ENCODE measurements at regions not wholly inside any gene's neighbourhood (a gene's known extent, or its start where the extent isn't known, plus 50 kb on each side); places are given as distances from the start of the nearest gene placed in this dataset.

DNA sequence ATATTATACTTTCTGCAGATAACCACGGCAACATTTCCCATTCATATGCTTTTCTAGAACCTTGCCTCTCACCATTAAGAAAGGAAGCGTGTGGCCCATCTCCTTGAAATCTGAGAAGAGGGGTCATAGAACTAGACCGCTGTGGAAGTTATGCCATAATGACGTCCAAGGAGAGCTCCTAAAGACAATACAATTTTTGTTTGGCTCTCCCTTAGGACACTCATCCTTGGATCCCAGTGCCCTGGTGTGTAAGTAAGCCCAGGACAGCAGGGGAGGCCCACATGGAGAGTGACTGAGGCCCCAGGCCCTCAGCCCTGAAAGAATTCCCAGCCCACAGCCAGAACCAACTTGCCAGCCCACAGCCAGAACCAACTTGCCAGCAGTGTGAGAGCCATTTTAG lies 379.6 kb downstream of the FOXA2 start:
- TF ChIP-seq POLR2AphosphoS5 (IDR thresholded peaks at IDR 0.05), result no peak
- no peak for TF ChIP-seq EP300 (IDR thresholded peaks at IDR 0.05)
- TF ChIP-seq, protein P1, sequence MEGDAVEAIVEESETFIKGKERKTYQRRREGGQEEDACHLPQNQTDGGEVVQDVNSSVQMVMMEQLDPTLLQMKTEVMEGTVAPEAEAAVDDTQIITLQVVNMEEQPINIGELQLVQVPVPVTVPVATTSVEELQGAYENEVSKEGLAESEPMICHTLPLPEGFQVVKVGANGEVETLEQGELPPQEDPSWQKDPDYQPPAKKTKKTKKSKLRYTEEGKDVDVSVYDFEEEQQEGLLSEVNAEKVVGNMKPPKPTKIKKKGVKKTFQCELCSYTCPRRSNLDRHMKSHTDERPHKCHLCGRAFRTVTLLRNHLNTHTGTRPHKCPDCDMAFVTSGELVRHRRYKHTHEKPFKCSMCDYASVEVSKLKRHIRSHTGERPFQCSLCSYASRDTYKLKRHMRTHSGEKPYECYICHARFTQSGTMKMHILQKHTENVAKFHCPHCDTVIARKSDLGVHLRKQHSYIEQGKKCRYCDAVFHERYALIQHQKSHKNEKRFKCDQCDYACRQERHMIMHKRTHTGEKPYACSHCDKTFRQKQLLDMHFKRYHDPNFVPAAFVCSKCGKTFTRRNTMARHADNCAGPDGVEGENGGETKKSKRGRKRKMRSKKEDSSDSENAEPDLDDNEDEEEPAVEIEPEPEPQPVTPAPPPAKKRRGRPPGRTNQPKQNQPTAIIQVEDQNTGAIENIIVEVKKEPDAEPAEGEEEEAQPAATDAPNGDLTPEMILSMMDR (IDR thresholded peaks at IDR 0.05), result no peak
- no peak for TF ChIP-seq POLR2A (IDR thresholded peaks at IDR 0.05)
- H3K4me1 ChIP-seq, result no peaks in the 10 kb centered on the region
- ATAC-seq, result no peak
- peaks cover 0 to 18% (median 0%) of the 10 kb centered on the region in 3 donors for H3K9me3 ChIP-seq
- WGBS, 2 donors (ENCODE audit: low coverage in 1 of 2), result 68 to 100% methylated on average over 3 to 4 of the region's 4 CpGs
- no peaks in the 10 kb centered on the region for H3K36me3 ChIP-seq
- no peak overlapping the region for H3K27ac ChIP-seq
- no peak overlapping the region for H3K4me3 ChIP-seq
- H3K27me3 ChIP-seq, result no peaks in the 10 kb centered on the region

DNA sequence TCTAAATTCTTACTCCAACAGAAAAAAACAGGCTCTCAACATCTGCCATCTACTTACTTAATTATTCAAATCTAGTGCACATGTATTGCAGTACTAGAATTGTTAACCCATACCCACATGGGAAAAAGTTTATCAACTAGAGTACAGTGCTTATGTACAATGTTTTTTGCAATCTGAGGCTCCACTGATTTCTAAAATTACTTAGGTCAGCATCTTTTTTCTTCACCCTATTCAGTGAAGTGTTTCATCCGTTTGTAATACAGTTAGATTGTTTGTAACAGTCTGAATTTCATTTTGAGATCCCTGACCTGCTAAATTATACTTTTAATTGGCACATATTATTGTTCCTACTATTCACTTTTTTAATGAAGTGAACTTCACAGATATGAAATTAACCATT lies 402.2 kb downstream of the FOXA2 start:
- no peaks in the 10 kb centered on the region for H3K27me3 ChIP-seq
- H3K36me3 ChIP-seq, result no peaks in the 10 kb centered on the region
- H3K4me3 ChIP-seq, result no peak overlapping the region
- TF ChIP-seq POLR2AphosphoS5 (IDR thresholded peaks at IDR 0.05) (no peak), POLR2A (IDR thresholded peaks at IDR 0.05) (no peak), EP300 (IDR thresholded peaks at IDR 0.05) (no peak)
- TF ChIP-seq, protein P1 (IDR thresholded peaks at IDR 0.05), result no peak
- H3K4me1 ChIP-seq, result no peaks in the 10 kb centered on the region
- no peak overlapping the region for H3K27ac ChIP-seq
- WGBS, 2 donors (ENCODE audit: low coverage in 1 of 2), result 38 to 41% methylated on average over 1 of the region's 1 CpG
- H3K9me3 ChIP-seq, result peaks cover 0 to 4% (median 0%) of the 10 kb centered on the region in 3 donors
- no peak for ATAC-seq

DNA sequence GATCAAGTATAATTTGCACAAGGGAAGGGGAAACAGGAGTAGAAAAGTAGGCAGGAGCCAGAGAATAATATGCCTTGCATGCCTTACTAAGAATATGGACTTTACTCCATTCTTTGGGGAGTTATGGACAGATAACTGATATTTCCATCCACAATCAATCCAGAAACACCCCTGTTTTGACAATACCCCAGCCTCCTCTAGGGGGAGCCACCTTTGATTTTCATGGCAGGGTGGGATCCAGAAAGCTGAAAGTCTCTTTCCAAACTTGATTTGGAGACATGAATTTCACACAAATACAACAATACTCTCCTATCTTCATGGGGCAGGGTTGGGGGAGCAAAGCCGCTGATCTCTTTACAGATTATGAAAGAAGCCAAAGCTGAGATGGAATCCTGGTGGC lies 404.1 kb downstream of the FOXA2 start:
- 45% methylated on average over 1 of the region's 1 CpG; no CpG with 5 or more reads in 1 of the 2 donors for WGBS, 2 donors (ENCODE audit: low coverage in 1 of 2)
- Histone ChIP-seq H3K9me3 (peaks cover 0 to 8% (median 0%) of the 10 kb centered on the region in 3 donors), H3K27me3 (no peaks in the 10 kb centered on the region), H3K4me3 (no peak overlapping the region), H3K4me1 (no peaks in the 10 kb centered on the region), H3K27ac (no peak overlapping the region), H3K36me3 (no peaks in the 10 kb centered on the region)
- TF ChIP-seq POLR2A (IDR thresholded peaks at IDR 0.05), result no peak
- no peak for ATAC-seq

DNA sequence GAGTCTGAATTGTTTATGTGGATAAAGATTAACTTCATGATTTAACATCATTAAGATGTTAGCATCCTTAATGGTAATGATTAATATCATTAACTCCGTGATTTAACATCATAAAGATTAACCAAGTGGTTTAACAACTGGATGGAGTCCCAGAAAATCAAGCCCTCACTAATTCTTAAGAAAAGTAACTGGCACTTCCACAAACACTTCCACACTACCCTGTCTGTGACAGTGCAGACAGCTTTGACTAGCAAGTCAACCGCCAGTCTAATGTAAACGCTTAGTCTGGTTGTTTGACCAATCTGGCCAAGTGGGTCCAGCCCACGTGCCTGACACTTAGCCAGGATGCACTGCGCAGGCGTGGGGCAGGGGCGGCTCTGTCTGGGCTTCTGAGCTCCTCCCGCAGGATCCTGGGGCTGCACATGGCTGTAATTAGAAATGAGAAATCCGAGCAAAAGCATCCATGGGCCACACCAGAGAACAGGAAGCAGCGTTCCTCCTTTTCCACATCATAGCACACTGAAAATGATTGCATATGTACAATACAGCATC lies 424.2 kb downstream of the FOXA2 start:
- ATAC-seq, result no peak
- no peaks in the 10 kb centered on the region for H3K4me1 ChIP-seq
- no peak overlapping the region for H3K4me3 ChIP-seq
- no peak for TF ChIP-seq POLR2AphosphoS5 (IDR thresholded peaks at IDR 0.05)
- TF ChIP-seq, protein P1 (IDR thresholded peaks at IDR 0.05), result no peak
- no peak for TF ChIP-seq EP300 (IDR thresholded peaks at IDR 0.05)
- TF ChIP-seq POLR2A (IDR thresholded peaks at IDR 0.05), result no peak
- no peaks in the 10 kb centered on the region for H3K9me3 ChIP-seq
- H3K27me3 ChIP-seq, result no peaks in the 10 kb centered on the region
- no peak overlapping the region for H3K27ac ChIP-seq
- WGBS, 2 donors (ENCODE audit: low coverage in 1 of 2), result 21 to 23% methylated on average over 3 to 6 of the region's 10 CpGs
- H3K36me3 ChIP-seq, result no peaks in the 10 kb centered on the region

DNA sequence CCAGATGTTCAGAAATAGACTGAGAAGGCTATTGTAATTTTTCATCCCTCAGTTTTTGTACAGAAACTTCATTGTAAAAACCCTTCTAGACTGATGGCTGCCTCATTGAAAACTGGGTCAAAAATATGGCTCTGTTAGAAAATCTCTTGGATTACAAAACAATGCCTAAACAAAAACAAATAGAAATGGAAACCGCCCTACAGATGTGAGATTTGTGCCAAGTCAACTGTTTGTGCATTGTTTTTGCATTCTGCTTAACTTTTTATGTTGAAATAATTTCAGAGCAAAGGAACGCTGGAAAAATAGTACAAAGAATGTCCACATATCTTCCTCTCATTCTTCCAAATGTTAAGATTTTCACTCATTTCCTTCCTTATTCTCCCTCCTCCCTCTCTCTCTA lies 425.1 kb downstream of the FOXA2 start:
- H3K36me3 ChIP-seq, result no peaks in the 10 kb centered on the region
- H3K4me3 ChIP-seq, result no peak overlapping the region
- H3K27me3 ChIP-seq, result no peaks in the 10 kb centered on the region
- H3K4me1 ChIP-seq, result no peaks in the 10 kb centered on the region
- TF ChIP-seq EP300 (IDR thresholded peaks at IDR 0.05) (no peak), POLR2AphosphoS5 (IDR thresholded peaks at IDR 0.05) (no peak), POLR2A (IDR thresholded peaks at IDR 0.05) (no peak)
- TF ChIP-seq, protein P1 (IDR thresholded peaks at IDR 0.05), result no peak
- no peak for ATAC-seq
- WGBS, 2 donors (ENCODE audit: low coverage in 1 of 2), result 49 to 53% methylated on average over 2 of the region's 2 CpGs
- no peak overlapping the region for H3K27ac ChIP-seq
- no peaks in the 10 kb centered on the region for H3K9me3 ChIP-seq
